ENCODE measurements at regions not wholly inside any gene's neighbourhood (a gene's known extent, or its start where the extent isn't known, plus 50 kb on each side); places are given as distances from the start of the nearest gene placed in this dataset.

GRCh38 chr10:125269716-125270115 lies 109.4 kb upstream of the CTBP2 start:
- 50 to 74% methylated on average over 2 of the region's 2 CpGs for WGBS, 2 donors
- H3K27ac ChIP-seq, result no peak overlapping the region
- DNase-seq, result no peak
- no peaks in the 10 kb centered on the region for H3K9me3 ChIP-seq
- intact Hi-C loops (cut with DNase I), result no loop called here
- H3K4me1 ChIP-seq, result no peaks in the 10 kb centered on the region
- H3K27me3 ChIP-seq, result peaks cover 0 to 13% (median 0%) of the 10 kb centered on the region in 4 donors
- H3K4me3 ChIP-seq, result no peak overlapping the region
- H3K36me3 ChIP-seq, result no peaks in the 10 kb centered on the region
- TF ChIP-seq CTCF (IDR thresholded peaks at IDR 0.05), result no peak
- no peak for TF ChIP-seq POLR2A (IDR thresholded peaks at IDR 0.05)

- DNase-seq, result no peak
- WGBS, 2 donors, result 33 to 77% methylated on average over 1 to 11 of the region's 13 CpGs
- no peaks in the 10 kb centered on the region for H3K36me3 ChIP-seq
- intact Hi-C loops (cut with DNase I), result no loop called here
- no peak overlapping the region for H3K27ac ChIP-seq
- TF ChIP-seq CTCF (IDR thresholded peaks at IDR 0.05), result no peak
- TF ChIP-seq POLR2A (IDR thresholded peaks at IDR 0.05), result no peak
- no peaks in the 10 kb centered on the region for H3K4me1 ChIP-seq
- H3K4me3 ChIP-seq, result no peak overlapping the region
- peaks cover 0 to 22% (median 0%) of the 10 kb centered on the region in 4 donors for H3K27me3 ChIP-seq
- H3K9me3 ChIP-seq, result no peaks in the 10 kb centered on the region
These were observed 106.6 kb upstream of the CTBP2 start for GRCh38 chr10:125266966-125267365.

GRCh38 chr10:125266541-125266940 lies 106.2 kb upstream of the CTBP2 start:
- H3K4me3 ChIP-seq, result no peak overlapping the region
- H3K36me3 ChIP-seq, result no peaks in the 10 kb centered on the region
- DNase-seq, result no peak
- no peak overlapping the region for H3K27ac ChIP-seq
- 71 to 74% methylated on average over 4 to 8 of the region's 14 CpGs for WGBS, 2 donors
- H3K9me3 ChIP-seq, result no peaks in the 10 kb centered on the region
- TF ChIP-seq POLR2A (IDR thresholded peaks at IDR 0.05) (no peak), CTCF (IDR thresholded peaks at IDR 0.05) (no peak)
- peaks cover 0 to 21% (median 0%) of the 10 kb centered on the region in 4 donors for H3K27me3 ChIP-seq
- intact Hi-C loops (cut with DNase I), result no loop called here
- H3K4me1 ChIP-seq, result no peaks in the 10 kb centered on the region

- no peak for DNase-seq
- H3K36me3 ChIP-seq, result no peaks in the 10 kb centered on the region
- peaks cover 0 to 14% (median 0%) of the 10 kb centered on the region in 4 donors for H3K27me3 ChIP-seq
- no peaks in the 10 kb centered on the region for H3K4me1 ChIP-seq
- WGBS, 2 donors, result 77 to 82% methylated on average over 6 of the region's 6 CpGs
- no peak overlapping the region for H3K4me3 ChIP-seq
- no peak overlapping the region for H3K27ac ChIP-seq
- H3K9me3 ChIP-seq, result no peaks in the 10 kb centered on the region
- intact Hi-C loops (cut with DNase I), result no loop called here
- TF ChIP-seq POLR2A (IDR thresholded peaks at IDR 0.05), result no peak
- no peak for TF ChIP-seq CTCF (IDR thresholded peaks at IDR 0.05)
These were observed 105.2 kb upstream of the CTBP2 start for GRCh38 chr10:125265579-125265955.

GRCh38 chr10:125264757-125265578 lies 104.6 kb upstream of the CTBP2 start:
- H3K27ac ChIP-seq, result no peak overlapping the region
- no peaks in the 10 kb centered on the region for H3K36me3 ChIP-seq
- H3K27me3 ChIP-seq, result peaks cover 0 to 14% (median 0%) of the 10 kb centered on the region in 4 donors
- no peak for TF ChIP-seq POLR2A (IDR thresholded peaks at IDR 0.05)
- TF ChIP-seq CTCF (IDR thresholded peaks at IDR 0.05), result no peak
- WGBS, 2 donors, result 62 to 63% methylated on average over 10 to 11 of the region's 13 CpGs
- no peaks in the 10 kb centered on the region for H3K9me3 ChIP-seq
- no peak for DNase-seq
- H3K4me3 ChIP-seq, result no peak overlapping the region
- intact Hi-C loops (cut with DNase I), result no loop called here
- H3K4me1 ChIP-seq, result no peaks in the 10 kb centered on the region

Data from esophagus squamous epithelium (tissue), 5 donors.